ENCODE measurements at regions not wholly inside any gene's neighbourhood (a gene's known extent, or its start where the extent isn't known, plus 50 kb on each side); places are given as distances from the start of the nearest gene placed in this dataset.

DNA sequence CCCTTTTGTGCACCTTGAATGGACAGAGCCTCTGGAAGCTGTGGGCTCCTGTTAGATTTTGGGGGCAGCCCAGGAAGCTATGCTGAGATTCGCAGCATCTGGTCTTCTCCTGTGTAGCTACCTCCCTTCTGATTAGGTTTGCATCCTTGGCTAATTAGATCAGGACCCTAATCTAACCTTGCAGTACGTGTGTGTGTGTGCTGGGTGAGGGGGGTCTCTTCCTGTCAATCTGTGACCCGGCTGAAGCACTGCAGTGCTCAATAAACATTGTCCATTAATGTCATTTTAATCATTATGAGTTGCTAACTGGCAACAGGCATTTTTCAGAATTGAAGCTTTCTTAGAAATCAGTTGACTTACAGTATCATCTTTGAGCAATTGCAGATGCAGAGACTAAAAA is 229.1 kb upstream of the STXBP5 start:
- no TSS peak for BruUV-seq (replicated peaks)
- ATAC-seq = no peak
- H3K36me3 ChIP-seq (ENCODE audit: control insufficient read depth, insufficient read depth, low read length) = no peaks in the 10 kb centered on the region
- H3K27me3 ChIP-seq (ENCODE audit: control insufficient read depth, insufficient read depth, low read length) = no peaks in the 10 kb centered on the region
- H3K9me3 ChIP-seq (ENCODE audit: control insufficient read depth, insufficient read depth, low read depth, low read length) = no peaks in the 10 kb centered on the region
- no peak overlapping the region for H3K4me3 ChIP-seq (ENCODE audit: low read depth in 2 of 2, low read length in 2 of 2)
- intact Hi-C loops (cut with micrococcal nuclease; ENCODE audit: unreplicated experiment) (no loop called here), in situ Hi-C loops (cut with HindIII; ENCODE audit: low pct_unique_long_range_greater_than_20kb, low sequenced_read_pairs) (no loop called here)
- ChIA-PET CTCF (no interaction called here), POLR2A (interaction anchor here (0.6 kb wide), 1 partner anchor 528 kb away, joined by 4 read pairs; no protein-coding TSS in a partner anchor)
- TF ChIP-seq TCF7L2 (IDR thresholded peaks at IDR 0.05; ENCODE audit: low read depth, low read length) (no peak), SIN3A (IDR thresholded peaks at IDR 0.05; ENCODE audit: borderline replicate concordance, insufficient read depth, low read depth, low read length) (no peak), POLR2AphosphoS5 (IDR thresholded peaks at IDR 0.05; ENCODE audit: low read depth, low read length) (no peak)
- TF ChIP-seq, protein P1, sequence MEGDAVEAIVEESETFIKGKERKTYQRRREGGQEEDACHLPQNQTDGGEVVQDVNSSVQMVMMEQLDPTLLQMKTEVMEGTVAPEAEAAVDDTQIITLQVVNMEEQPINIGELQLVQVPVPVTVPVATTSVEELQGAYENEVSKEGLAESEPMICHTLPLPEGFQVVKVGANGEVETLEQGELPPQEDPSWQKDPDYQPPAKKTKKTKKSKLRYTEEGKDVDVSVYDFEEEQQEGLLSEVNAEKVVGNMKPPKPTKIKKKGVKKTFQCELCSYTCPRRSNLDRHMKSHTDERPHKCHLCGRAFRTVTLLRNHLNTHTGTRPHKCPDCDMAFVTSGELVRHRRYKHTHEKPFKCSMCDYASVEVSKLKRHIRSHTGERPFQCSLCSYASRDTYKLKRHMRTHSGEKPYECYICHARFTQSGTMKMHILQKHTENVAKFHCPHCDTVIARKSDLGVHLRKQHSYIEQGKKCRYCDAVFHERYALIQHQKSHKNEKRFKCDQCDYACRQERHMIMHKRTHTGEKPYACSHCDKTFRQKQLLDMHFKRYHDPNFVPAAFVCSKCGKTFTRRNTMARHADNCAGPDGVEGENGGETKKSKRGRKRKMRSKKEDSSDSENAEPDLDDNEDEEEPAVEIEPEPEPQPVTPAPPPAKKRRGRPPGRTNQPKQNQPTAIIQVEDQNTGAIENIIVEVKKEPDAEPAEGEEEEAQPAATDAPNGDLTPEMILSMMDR (IDR thresholded peaks at IDR 0.05) = no peak
- TF ChIP-seq, protein P2, sequence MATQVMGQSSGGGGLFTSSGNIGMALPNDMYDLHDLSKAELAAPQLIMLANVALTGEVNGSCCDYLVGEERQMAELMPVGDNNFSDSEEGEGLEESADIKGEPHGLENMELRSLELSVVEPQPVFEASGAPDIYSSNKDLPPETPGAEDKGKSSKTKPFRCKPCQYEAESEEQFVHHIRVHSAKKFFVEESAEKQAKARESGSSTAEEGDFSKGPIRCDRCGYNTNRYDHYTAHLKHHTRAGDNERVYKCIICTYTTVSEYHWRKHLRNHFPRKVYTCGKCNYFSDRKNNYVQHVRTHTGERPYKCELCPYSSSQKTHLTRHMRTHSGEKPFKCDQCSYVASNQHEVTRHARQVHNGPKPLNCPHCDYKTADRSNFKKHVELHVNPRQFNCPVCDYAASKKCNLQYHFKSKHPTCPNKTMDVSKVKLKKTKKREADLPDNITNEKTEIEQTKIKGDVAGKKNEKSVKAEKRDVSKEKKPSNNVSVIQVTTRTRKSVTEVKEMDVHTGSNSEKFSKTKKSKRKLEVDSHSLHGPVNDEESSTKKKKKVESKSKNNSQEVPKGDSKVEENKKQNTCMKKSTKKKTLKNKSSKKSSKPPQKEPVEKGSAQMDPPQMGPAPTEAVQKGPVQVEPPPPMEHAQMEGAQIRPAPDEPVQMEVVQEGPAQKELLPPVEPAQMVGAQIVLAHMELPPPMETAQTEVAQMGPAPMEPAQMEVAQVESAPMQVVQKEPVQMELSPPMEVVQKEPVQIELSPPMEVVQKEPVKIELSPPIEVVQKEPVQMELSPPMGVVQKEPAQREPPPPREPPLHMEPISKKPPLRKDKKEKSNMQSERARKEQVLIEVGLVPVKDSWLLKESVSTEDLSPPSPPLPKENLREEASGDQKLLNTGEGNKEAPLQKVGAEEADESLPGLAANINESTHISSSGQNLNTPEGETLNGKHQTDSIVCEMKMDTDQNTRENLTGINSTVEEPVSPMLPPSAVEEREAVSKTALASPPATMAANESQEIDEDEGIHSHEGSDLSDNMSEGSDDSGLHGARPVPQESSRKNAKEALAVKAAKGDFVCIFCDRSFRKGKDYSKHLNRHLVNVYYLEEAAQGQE (IDR thresholded peaks at IDR 0.05; ENCODE audit: insufficient read depth in 1 of 2, low read depth in 2 of 2, low read length in 1 of 2) = no peak
- H3K27ac ChIP-seq (ENCODE audit: low read length) = no peak overlapping the region; the same call in 1 of the 2 replicates
- H3K4me1 ChIP-seq (ENCODE audit: control insufficient read depth, insufficient read depth, low read length) = no peaks in the 10 kb centered on the region
- no peak for DNase-seq (ENCODE audit: low read depth, low spot score)

DNA sequence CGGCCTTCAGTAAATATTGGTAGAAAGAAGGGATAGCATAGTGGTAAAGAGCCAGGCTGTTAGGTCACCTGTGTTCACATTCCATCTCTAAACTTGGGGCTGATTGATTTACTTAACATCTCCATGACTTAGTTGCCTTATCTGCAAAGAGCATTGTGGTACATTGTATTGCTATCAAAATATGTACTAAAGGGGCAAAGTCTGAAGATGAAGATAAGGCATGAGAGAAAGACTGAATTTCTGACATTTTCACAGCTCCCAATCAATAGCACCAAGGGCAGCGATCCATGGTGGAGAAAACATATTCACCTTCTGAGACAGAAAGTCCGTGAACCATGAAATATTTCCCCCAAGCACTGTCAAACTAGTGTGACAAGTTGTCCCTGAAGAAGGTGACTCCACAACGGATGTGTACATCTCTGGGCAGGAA is 223.3 kb upstream of the STXBP5 start:
- Histone ChIP-seq H3K36me3 (ENCODE audit: control insufficient read depth, insufficient read depth, low read length) (no peaks in the 10 kb centered on the region), H3K27ac (ENCODE audit: low read length) (peak overlapping the region; percentile 48; the same call in 1 of the 2 replicates), H3K4me1 (ENCODE audit: control insufficient read depth, insufficient read depth, low read length) (peaks cover 18% of the 10 kb centered on the region), H3K27me3 (ENCODE audit: control insufficient read depth, insufficient read depth, low read length) (no peaks in the 10 kb centered on the region), H3K4me3 (ENCODE audit: low read depth in 2 of 2, low read length in 2 of 2) (no peak overlapping the region), H3K9me3 (ENCODE audit: control insufficient read depth, insufficient read depth, low read depth, low read length) (no peaks in the 10 kb centered on the region)
- ChIA-PET CTCF (no interaction called here), POLR2A (no interaction called here)
- BruUV-seq (replicated peaks) = no TSS peak
- DNase-seq (ENCODE audit: low read depth, low spot score) (no peak), ATAC-seq (no peak)
- in situ Hi-C loops (cut with HindIII; ENCODE audit: low pct_unique_long_range_greater_than_20kb, low sequenced_read_pairs) = no loop called here
- intact Hi-C loops (cut with micrococcal nuclease; ENCODE audit: unreplicated experiment) = no loop called here
- TF ChIP-seq, protein P1 (IDR thresholded peaks at IDR 0.05) = no peak

DNA sequence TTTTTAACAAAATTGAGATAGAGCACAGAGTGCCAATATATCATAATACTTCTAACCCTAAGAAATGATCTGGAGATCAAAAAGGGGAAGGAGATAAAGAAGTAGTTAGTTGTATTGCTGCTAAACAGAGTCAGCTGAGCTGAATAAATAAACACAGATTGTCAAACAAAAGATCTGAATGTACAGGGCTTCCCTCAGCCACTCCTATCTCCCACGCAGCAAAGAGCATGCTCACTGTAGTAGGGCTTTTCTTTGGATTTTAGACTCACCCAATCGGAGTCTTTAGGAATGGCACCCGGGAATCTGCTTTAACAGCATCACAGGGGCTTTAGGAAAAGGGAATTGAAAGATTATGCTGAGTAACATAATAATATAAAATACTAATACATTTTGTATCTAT is 222.2 kb upstream of the STXBP5 start:
- no peak for DNase-seq (ENCODE audit: low read depth, low spot score)
- no peaks in the 10 kb centered on the region for H3K36me3 ChIP-seq (ENCODE audit: control insufficient read depth, insufficient read depth, low read length)
- intact Hi-C loops (cut with micrococcal nuclease; ENCODE audit: unreplicated experiment) = no loop called here

More for the DNA sequence above, 222.2 kb upstream of the STXBP5 start:
- ChIA-PET CTCF (no interaction called here), POLR2A (no interaction called here)
- Histone ChIP-seq H3K4me1 (ENCODE audit: control insufficient read depth, insufficient read depth, low read length) (peaks cover 18% of the 10 kb centered on the region), H3K4me3 (ENCODE audit: low read depth in 2 of 2, low read length in 2 of 2) (no peak overlapping the region), H3K27me3 (ENCODE audit: control insufficient read depth, insufficient read depth, low read length) (no peaks in the 10 kb centered on the region), H3K9me3 (ENCODE audit: control insufficient read depth, insufficient read depth, low read depth, low read length) (no peaks in the 10 kb centered on the region), H3K27ac (ENCODE audit: low read length) (peak overlapping the region; percentile 69; the same call in 1 of the 2 replicates)
- no peak for ATAC-seq
- TF ChIP-seq SIN3A (IDR thresholded peaks at IDR 0.05; ENCODE audit: borderline replicate concordance, insufficient read depth, low read depth, low read length) (no peak), TCF7L2 (IDR thresholded peaks at IDR 0.05; ENCODE audit: low read depth, low read length) (no peak), POLR2AphosphoS5 (IDR thresholded peaks at IDR 0.05; ENCODE audit: low read depth, low read length) (no peak)
- TF ChIP-seq, protein P2 (IDR thresholded peaks at IDR 0.05; ENCODE audit: insufficient read depth in 1 of 2, low read depth in 2 of 2, low read length in 1 of 2) = no peak
- TF ChIP-seq, protein P1 (IDR thresholded peaks at IDR 0.05) = no peak
- BruUV-seq (replicated peaks) = no TSS peak
- in situ Hi-C loops (cut with HindIII; ENCODE audit: low pct_unique_long_range_greater_than_20kb, low sequenced_read_pairs) = no loop called here
